ENCODE measurements at regions not wholly inside any gene's neighbourhood (a gene's known extent, or its start where the extent isn't known, plus 50 kb on each side); places are given as distances from the start of the nearest gene placed in this dataset.

DNA sequence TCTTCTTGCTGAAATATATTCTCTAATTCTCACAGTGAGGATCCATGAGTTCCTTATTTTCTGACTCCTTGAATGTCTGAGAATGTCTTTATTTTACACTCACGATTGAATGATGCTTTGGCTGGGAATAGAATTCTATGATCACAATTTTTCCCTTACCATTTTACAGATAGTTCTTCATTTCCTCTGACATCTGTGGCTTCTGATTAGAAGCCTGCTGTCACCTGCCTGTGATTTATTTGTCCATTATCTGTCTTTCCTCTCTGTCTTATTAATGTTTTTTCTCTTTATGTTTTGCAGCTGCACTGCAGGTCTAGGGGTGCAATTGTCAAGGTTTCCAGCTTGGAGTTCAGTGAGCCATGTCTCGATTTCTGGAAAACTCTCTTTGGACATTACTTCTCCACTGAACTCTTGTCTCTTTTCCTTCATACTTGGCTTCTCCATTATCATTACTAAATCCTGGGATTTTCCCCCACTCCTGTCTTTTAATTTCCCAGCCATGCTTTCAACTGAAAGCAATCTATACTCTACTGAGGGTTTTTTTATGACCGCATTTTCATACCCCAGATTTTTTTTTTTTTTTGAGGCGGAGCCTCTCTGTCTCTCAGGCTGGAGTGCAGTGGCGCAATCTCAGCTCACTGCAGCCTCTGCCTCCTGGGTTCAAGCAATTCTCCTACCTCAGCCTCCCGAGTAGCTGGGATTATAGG is 85.8 kb upstream of the PRNP start:
- no peak for DNase-seq (ENCODE audit: low read depth)

DNA sequence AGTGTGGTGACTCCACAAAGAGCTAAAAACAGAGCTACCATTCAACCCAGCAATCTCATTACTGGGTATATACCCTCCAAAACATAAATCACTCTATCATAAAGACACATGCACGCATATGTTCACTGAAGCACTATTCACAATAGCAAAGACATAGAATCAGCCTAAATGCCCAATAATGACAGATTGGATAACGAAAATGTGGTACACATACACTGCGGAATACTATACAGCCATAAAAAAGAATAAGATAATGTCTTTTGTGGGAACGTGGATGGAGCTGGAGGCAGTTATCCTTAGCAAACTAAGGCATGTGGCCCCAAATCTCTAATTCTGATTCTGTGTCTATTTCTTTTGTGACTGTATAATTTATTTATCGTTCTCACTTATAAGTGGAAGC is 89.0 kb upstream of the PRNP start:
- no peak for DNase-seq (ENCODE audit: low read depth)

DNA sequence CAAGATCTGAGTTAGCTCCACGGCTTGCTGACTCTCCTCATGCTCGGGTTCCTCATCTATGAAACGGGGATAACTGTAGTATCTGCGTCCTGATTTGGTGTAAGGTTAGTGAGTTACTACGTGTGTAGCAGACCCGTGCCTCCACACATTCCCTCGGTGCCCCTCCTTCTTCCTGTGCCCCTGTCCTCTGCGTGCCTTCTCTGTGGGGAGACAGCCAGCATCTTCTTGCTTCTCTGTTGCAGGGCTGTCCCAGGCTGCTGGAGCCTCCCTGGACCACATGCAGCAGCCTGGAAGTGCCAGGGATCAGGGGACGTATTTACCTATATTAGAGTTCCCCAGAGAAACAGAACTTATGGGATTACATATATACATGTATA is 93.1 kb upstream of the PRNP start:
- no peak for DNase-seq (ENCODE audit: low read depth)

DNA sequence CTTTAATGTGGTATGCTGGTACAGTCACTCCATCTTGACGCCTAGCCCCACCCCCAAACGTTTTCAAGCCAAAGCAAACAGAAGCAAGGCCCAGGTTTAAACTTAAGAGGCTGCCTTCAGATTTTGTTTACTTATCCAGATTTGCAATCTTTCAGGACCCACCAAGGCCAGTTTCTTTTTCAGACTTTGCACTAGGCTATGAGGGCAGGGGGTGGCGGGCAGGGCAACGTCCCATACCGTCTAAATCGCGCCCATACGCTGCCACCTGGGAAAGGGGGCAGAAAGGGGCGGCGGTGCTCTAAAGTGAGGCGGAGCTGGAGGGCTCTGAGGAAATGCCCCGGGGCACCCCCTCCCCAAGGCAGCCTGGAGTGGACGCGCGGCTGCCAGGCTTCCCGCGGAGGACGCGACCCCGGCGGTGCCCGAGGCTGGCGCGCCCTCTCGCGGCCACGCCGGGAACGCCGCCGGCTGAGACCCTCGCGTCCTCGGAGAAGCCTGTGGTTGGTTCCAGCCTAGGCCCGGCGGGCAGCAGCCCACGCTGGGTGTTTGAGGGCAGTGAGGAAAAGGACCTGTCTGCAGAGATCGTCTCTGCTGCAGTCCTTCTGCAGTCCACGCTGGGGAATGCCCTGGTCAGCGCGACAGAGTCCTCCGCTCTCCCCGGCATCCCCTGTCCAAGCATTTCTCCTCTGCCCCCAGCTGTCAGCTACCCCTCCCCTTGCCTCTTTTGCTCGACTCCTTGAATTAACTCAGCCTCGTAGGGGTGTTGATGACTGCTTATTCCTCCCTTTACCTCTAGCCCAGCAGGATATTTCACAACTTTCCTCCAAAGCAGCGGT is 93.7 kb upstream of the PRNP start:
- peak; percentile 75 for DNase-seq (ENCODE audit: low read depth)

DNA sequence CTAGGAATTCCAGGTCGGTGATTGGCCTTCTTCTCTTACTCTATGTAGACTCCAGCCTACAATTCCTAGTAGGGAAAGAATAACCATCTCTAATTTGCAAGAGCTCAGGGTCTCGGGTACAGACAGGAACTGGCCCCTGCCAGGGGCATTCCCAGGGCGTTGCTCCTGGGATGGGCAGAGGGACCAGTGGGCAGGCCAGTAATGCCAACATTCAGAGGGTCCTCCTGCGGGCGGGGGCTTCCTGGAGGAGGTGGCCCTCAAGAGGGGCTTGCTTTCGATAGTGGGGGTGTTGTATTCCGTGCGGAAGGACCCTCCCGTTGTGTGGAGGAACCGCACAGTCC is 94.3 kb upstream of the PRNP start:
- DNase-seq (ENCODE audit: low read depth): no peak

DNA sequence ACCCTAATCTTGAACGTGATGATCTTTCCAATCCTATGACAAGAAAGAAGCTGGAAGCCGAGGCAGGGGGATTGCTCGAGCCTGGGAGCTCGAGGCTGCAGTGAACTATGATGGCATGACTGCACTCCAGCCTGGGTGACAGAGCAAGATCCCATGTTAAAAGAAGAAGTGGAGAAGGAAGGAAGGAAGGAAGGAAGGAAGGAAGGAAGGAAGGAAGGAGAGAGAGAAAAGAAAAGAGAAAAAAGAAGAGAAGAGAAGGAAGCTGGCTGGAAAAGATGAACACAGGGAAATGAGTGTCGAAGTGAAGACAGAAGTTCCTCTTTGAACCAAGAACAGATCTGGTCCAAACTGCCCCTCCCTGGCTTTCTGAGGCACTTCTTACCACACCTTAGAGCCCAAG is 100.5 kb upstream of the PRNP start:
- no peak for DNase-seq (ENCODE audit: low read depth)

DNA sequence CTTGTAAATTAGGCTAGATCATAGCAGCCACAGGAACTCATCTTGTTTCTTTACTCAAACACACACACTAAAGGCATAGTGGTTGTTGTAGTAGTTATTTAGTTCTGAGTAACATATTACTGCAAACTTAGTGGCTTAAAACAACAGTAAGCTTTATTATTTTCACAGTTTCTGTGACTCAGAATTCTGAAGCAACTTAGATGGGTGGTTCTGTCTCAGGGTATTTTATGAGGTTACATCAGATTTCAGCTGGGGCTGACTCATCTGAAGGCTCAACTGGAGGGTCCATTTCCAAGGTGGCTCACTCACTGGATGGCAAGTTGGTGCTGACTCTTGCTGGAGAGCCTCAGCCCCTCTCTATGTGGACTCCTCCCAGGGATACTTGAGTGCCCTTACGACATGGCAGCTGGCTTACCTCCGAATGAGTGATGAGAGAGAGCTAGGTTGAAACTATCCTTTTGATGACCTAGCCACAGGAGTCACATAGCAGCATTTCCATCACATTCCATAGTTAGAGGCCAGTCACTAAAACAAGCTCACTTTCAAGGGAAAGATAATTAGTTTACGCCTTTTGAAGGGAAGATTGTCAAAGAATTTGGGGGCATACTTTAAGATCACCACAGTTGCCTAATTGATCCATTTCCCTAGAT is 101.0 kb upstream of the PRNP start:
- peak; percentile 39 for DNase-seq (ENCODE audit: low read depth)

DNA sequence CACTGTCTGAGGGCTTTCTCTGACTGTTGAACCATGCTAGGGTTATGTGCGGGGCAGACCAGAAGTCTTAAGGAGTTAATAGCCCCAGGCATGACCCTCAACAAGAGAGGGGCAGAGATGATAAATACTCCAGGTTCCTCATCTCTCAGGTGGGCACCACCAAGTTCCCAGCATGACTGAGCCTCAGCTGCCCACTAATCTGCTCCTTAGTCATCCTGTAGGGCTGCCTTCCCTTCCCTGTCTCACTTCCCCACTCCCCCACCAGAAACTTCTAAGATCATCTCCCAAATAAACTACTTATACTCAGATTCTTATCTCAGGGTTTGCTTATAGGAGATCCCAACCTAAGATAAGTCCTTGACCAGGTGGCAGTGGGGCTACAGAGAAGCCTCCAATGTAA is 101.7 kb upstream of the PRNP start:
- DNase-seq (ENCODE audit: low read depth): no peak

DNA sequence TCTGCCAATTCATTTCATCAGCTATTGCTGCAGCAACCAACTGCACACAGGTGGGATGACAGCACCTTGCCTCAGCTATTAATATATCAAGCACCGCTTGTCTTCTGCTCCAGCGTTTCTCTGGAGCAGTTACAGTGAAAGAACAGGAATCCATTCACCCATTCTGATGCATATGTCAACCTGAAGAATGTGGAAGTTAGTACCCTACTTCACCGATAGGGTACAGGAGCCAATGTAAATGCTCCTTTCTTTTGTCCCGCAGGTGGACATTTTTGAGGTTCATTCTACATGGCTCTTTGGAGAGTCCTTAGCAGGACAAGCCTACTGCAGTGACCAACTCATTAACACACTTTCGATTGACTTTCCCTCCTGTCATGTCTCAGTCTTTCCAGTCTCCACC is 104.4 kb upstream of the PRNP start:
- DNase-seq (ENCODE audit: low read depth): no peak

DNA sequence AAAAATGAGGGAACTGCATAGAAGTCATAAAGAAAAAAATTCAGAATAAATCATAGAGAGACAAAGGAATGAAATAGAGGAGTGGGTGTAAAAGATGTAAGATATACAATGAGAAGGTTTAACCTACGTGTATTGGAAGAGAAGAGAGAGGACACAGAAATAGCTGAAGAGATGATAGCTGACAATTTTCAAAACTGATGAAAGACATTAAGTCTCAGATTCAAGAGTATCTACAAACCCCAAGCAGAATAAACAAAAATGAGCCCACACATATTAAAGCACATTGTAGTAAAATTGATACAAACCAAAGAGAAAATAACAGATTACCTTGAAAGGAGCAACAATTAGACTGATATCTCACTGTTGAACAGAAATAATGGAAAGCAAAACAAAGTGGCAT is 107.9 kb upstream of the PRNP start:
- no peak for DNase-seq (ENCODE audit: low read depth)

DNA sequence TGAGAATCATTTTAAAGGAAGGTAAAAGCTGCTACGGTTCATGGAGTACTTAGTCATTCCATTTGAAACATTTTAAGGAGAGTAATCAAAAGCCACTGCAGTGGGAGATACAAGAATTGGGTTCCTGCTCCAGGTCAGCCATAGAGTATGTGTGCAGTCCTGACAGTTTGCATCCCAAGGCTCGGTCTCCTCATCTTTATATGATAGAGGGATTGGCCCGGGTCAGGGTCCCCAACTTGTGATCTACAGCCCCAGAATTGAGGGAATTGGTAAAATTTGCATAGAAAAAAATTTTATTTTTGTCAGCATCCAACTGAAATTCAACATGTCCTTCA is 111.9 kb upstream of the PRNP start:
- no peak for DNase-seq (ENCODE audit: low read depth)

DNA sequence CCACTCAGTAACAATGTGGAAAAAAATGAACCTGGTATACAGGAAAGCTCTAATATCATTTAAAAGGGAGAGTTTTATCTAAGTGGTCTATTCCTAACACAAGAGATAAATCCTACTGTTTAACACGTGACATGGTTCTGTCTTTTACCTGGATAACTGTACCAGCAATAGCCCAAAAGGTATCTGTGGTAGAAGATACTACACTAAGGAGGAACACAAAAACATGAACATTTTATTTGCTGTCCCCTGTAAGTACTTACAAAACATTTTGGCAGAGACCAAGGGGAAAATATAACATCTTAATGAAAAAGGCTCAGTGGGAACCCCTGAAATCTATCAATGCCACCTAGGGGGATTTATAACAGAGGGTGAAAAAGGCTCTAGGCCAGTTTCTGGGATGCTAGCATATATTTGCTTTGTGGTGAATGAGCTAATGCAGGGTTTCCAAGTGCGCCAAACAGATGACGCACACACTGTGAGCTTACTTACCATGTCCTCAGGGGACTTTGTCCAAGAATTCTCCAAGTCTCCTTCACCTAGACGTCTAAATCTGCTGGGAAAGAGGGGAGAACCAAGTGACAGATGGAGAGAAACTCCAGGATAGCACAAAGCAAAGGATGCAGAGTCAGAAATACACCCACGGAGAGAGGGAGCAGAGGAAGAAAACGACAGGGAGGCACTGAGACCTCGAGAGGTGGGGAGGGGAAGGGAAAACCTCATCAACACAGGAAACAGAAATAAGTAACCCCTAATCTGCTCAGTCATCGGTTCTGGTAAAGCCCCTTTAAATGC is 112.5 kb upstream of the PRNP start:
- DNase-seq (ENCODE audit: low read depth): peak; percentile 99

DNA sequence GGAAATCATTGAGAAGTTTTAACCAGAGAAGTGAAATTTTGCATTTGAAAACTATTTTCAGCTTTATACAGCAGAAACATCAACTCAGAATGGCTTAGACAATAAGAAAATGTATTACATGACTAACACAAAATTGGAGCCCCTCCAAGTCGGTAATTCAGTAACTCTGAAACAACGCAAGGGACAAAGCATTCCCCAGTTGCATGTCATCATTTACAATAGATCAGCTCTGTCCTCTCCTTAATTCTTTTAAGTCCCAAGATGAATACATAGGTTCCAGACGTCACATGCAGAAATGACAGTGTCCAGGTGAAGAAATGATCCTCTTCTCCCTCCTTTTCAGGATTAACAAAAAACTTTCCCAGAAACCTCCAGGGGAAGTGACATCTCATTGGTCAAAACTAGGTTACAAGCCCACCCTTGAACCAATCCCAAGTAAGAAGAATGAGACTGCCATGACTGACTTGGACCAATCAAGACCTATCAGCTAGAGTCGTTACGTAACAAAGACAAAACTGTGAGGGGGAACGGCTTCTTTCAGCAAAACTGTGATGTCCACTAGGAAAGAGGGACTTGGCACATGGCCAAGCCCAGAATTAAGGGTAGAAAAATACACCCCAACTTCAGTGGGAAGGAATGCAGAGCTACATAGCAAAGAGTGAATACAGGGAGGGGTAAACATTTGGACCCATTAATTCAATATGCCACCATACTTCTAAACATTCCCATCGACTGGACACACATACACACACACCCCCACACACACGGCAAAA is 114.3 kb upstream of the PRNP start:
- peak; percentile 39 for DNase-seq (ENCODE audit: low read depth)

DNA sequence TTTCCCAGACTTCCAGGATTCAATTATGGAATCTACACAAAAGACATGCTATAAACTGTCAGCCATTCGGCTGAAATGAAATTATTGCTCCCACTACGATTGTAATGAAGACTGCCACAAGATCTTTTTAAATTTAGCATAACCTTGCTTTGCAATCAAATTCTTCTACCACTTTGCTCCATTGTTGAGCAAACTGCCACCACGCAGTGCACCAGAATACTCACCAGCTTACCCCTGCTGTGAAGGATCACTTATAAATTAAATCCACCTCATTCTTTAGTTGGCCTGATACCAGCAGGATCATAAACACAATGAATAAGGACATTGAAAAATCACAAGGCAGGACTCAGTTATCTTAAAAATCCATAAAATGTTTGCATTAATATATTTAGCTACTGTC is 116.4 kb upstream of the PRNP start:
- no peak for DNase-seq (ENCODE audit: low read depth)

DNA sequence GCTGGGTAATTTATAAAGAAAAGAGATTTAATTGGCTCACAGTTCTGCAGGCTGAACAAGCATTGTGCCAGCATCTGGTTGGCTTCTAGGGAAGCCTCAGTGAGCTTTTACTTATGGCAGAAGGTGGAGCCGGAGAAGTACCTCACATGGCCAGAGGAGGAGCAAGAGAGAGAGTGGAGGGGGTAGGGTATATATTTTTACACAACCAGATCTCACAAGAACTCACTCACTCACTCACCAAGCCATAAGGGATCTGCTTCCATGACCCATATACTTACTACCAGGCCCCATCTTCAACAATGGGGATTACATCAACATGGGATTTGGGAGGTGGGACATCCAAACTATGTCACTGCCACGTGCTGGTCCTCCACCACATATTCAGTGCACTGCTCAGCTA is 117.2 kb upstream of the PRNP start:
- DNase-seq (ENCODE audit: low read depth): no peak

DNA sequence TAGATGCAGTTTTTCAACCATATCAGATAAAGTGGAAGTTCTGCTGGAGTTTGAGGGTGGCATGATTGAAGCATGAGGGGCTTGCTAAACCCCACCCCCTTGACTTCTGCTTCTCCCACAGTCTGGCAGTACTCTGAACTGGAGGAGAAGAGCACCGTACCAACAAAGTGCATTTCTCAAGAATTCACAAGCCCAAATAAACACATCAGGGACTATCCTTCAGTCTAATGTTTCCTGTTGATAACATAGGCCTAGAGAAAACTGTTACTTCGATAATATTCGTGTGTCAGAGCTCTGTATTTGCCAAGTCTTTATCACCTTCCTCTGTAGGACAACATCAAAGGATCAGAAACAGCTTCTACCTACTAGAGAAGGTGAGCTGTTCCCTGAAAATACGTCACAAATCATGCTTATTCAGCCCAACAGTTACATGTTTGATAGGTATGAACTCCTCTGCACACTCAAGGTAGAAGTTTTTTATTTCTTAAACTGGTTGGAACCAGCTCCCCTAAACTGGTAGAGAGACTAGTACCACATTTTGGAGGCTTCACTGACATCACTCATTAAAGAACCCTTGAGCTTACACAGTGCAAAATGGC is 117.8 kb upstream of the PRNP start:
- DNase-seq (ENCODE audit: low read depth): no peak

DNA sequence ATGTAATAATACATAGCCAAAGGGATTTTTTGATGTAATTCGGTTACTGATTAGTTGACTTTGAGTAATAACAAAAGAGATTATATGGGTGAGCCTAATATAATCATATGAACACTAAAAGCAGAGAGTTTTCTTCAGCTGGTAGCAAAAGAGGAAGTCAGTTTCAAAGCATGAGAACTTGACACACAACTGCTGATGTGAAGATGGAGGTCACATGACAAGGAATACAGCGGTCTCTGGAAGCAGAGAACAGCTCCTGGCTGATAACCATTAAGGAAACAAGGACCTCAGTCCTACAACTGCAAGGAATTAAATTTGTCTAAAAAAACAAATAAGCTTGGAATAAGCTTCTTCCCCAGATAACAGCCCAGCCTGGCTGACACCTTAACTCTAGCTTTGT is 119.1 kb upstream of the PRNP start:
- no peak for DNase-seq (ENCODE audit: low read depth)

DNA sequence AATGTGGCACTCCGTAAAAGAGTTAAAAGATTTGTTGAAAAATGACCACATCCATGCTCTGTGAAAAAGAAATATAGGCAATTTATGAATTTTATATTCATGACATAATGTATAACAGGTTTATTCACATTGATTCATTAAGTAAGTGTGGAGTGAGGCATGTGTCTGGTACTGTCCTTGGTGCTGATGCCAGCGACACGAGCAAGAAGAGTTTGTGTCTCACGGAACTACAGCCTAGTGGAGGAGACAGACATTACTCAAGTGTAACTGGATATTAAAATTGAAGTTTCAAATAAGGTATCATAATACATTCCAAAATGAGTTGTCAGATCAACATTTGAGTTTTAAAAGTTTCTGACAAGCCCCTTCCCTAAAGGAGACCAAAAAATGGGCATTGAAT is 122.7 kb upstream of the PRNP start:
- peak; percentile 80 for DNase-seq (ENCODE audit: low read depth)

DNA sequence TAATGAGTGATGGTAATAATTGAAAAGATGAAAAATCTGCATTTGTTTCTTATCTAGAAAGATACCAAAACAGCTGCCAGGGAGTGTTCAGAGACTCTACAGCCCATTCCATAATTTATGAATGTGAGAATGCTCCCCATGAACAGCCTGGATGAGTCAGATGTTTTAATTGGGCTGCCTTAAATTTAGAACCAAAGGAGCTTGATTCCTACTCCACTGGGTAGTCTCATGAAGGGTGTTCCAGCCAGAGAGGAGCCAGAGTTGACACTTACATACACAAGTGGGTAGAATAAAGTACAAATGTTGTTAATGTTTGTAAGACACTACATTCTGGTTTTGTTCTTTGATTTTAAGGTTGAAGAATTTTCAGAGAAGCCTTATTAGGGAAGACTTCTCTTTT is 123.2 kb upstream of the PRNP start:
- DNase-seq (ENCODE audit: low read depth): no peak

DNA sequence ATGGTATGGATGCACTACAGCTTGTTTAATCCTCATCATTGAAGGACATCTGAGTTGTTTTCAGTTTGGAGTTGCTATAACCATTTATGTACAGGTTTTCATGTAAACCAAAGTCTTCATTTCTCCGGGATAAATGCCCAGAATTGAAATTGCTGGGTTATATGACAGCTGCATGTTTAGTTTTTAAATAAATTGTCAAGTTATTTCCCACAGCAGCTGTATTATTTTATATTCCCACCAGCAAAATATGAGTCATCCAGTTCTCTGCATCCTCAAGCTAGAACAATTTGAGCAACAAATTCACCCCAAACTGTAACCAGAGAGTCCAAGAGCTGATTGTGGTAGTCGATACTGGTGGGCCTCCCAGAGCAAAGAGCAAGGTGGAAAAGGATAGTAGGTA is 125.6 kb upstream of the PRNP start:
- peak; percentile 74 for DNase-seq (ENCODE audit: low read depth)

DNA sequence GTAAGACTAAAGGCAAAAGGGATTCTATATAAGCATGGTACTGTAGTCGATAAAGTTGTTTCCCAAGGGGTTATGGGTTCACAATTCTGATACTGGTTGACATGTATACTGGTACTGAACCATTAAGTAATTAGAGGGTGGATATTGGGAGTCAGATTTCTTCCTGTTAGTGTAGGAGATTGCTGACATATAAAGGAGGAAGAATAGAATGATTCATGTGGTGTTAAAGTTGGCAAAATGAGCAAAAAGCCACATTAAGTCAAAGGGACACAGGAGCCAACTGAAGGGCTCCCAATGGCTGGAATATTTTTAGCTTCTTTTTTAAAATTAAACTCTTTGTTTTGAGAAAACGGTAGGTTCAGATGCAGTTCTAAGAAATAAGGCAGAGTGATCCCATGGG is 126.3 kb upstream of the PRNP start:
- DNase-seq (ENCODE audit: low read depth): peak; percentile 51

Measured in RPMI7951 (cell line).